ENCODE measurements at regions not wholly inside any gene's neighbourhood (a gene's known extent, or its start where the extent isn't known, plus 50 kb on each side); places are given as distances from the start of the nearest gene placed in this dataset.
A peak's percentile ranks its signal among the peaks of the same experiment; 100 is the strongest.

DNA sequence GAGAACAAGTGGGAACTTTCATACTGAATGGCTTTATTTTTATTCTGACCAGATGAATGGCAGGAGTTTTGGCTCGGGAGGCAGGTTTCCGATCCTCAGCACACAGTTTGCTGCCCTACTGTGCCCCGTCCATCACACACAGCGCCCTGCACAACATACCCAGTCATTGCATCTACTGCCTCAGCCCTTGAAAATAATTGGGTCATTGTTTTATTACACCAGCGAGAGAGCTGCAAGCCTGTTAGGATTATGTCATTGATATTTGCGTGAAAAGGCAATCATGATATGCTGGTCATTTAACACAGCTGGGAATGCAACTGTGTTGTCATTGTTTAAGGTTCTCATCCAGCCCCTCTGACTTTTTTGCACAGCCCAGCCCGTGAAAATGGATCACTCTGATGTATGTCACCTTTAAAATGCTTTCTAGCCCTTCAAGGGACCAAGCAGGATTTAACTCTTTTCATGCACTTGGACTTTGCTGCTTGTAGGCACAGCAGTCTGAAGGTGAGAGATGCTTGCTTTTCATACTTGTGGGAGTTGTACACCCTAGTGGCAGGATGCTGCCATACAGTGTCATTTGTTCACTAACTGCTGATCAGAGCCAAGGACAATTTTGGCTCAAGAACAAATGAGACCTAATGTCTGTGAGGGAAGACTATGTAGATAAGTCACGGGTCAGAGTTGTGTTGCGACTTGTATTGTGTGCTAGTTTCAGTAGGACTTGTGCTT lies 62.3 kb downstream of the RTL9 start:
- Mint-ChIP-seq H3K27ac (ENCODE audit: low read depth, unreplicated experiment) (no peak overlapping the region), H3K9me3 (ENCODE audit: unreplicated experiment) (no peaks in the 10 kb centered on the region), H3K36me3 (ENCODE audit: insufficient read depth, unreplicated experiment) (no peaks in the 10 kb centered on the region), H3K4me1 (ENCODE audit: insufficient read depth, unreplicated experiment) (no peaks in the 10 kb centered on the region), H3K4me3 (ENCODE audit: unreplicated experiment) (no peak overlapping the region), H3K27me3 (ENCODE audit: insufficient read depth, unreplicated experiment) (peaks cover 91% of the 10 kb centered on the region)
- intact Hi-C loops (cut with micrococcal nuclease), result no loop called here
- ChIA-PET POLR2A (interaction anchor here (1.3 kb wide), 1 partner anchor 102 kb away, joined by 4 read pairs; no protein-coding TSS in a partner anchor), CTCF (interaction anchor here (1.0 to 21.0 kb wide), 4 partner anchors 12 to 824 kb away, joined by 3 to 432 read pairs (median 20); no protein-coding TSS in a partner anchor)
- peak; percentile 36 for DNase-seq (ENCODE audit: unreplicated experiment)
- BruUV-seq (replicated peaks), result no TSS peak
- TF ChIP-seq, protein P1, sequence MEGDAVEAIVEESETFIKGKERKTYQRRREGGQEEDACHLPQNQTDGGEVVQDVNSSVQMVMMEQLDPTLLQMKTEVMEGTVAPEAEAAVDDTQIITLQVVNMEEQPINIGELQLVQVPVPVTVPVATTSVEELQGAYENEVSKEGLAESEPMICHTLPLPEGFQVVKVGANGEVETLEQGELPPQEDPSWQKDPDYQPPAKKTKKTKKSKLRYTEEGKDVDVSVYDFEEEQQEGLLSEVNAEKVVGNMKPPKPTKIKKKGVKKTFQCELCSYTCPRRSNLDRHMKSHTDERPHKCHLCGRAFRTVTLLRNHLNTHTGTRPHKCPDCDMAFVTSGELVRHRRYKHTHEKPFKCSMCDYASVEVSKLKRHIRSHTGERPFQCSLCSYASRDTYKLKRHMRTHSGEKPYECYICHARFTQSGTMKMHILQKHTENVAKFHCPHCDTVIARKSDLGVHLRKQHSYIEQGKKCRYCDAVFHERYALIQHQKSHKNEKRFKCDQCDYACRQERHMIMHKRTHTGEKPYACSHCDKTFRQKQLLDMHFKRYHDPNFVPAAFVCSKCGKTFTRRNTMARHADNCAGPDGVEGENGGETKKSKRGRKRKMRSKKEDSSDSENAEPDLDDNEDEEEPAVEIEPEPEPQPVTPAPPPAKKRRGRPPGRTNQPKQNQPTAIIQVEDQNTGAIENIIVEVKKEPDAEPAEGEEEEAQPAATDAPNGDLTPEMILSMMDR (IDR thresholded peaks at IDR 0.05; ENCODE audit: unreplicated experiment), result no peak

DNA sequence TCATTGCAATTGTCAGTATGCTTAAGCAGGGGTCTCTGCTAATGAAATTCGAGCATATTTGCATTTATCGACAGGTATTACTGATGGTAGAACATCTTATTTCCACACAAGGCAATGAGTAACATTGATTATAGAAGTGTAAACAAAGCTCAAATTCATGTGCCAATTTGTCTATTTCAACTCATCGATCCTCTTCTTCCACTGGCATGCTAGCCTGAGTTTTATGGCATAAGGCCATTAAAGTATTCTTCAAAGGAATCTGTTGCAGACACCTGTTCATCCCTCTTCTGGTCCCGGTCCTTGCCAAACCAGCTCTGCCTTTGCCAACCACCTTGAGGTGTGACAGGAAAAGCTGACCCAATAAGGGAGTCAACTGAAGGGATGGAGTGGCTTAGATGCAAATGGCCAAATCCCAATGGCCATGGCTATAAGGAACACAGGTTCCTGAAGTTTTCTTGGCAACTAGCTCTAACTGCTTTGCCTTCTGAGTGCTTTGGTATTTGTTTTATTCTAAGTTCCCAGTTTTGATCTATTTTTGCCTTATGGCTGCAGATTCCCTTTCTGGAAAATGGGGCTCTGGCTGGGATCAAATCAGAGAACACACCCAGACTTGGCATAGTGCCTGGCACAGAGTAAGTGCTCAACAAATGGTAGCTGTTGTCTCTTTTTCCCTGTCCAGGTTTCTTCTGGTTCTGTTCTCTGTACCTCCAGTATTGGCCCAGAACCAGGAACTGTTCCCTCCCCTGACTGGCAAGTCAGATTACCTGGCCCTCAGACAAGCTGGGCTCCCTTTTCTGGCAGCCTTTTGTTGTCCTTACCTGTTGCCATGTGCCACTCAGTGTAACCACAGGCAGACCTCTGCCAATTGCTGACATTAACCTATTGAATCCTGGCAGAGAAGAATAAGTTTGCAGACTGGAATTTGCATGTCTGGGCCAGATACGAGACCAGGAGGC lies 63.1 kb downstream of the RTL9 start:
- H3K4me1 Mint-ChIP-seq (ENCODE audit: insufficient read depth, unreplicated experiment), result no peaks in the 10 kb centered on the region

DNA sequence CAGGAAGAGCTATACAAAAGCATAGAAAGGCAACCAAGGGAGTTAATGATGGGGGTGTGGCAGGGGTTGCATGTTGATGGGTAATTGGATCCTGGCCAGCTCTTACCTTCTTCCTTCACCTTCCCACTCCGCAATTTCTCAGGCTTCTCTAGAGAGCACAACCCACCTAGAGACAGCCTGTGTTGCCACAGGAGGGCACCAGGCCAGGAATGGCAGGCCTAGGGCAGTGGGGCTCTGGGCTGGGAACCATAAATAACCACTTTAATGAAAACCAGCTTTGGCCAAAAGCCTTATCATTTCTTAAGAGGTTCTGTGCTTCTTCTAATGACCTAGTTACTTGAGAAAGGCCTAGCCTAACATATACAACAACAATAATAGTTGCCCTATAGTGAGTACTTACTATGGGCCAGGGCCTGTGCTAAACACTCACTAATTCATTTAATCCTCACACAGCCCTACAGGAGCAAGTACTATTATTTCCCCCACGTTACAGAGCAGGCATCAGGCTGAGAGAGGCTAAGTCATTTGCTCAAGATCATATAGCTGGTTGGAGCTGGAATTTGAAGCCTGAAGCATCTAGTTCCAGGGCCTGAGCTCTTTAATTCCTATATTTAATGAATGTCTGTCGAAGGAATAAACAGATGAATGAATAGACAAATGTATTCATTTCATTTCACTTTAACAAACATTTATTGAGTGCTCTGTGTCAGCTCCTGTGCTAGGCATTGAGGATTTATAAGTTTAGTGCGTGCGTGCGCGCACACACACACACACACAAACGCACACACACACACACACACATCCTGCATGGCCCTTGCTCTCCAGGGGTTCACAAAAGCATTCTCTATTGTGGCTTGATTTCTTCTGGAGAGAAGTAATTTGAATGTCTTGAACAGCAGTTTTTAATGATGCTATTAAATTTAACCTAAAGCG lies 66.8 kb downstream of the RTL9 start:
- no TSS peak for BruUV-seq (replicated peaks)
- intact Hi-C loops (cut with micrococcal nuclease), result no loop called here
- Mint-ChIP-seq H3K36me3 (ENCODE audit: insufficient read depth, unreplicated experiment) (no peaks in the 10 kb centered on the region), H3K27ac (ENCODE audit: low read depth, unreplicated experiment) (no peak overlapping the region), H3K4me1 (ENCODE audit: insufficient read depth, unreplicated experiment) (no peaks in the 10 kb centered on the region), H3K4me3 (ENCODE audit: unreplicated experiment) (no peak overlapping the region), H3K9me3 (ENCODE audit: unreplicated experiment) (no peaks in the 10 kb centered on the region), H3K27me3 (ENCODE audit: insufficient read depth, unreplicated experiment) (peaks cover 86% of the 10 kb centered on the region)
- TF ChIP-seq, protein P1 (IDR thresholded peaks at IDR 0.05; ENCODE audit: unreplicated experiment), result no peak
- POLR2A ChIA-PET, result interaction anchor here (0.5 kb wide), 1 partner anchor 236 kb away, joined by 3 read pairs; no protein-coding TSS in a partner anchor
- CTCF ChIA-PET, result interaction anchor here (0.9 to 2.3 kb wide), 10 partner anchors 10 to 421 kb away, joined by 3 to 8 read pairs (median 4); no protein-coding TSS in a partner anchor
- DNase-seq (ENCODE audit: unreplicated experiment), result no peak

More for the DNA sequence above, 63.1 kb downstream of the RTL9 start:
- no peak overlapping the region for H3K4me3 Mint-ChIP-seq (ENCODE audit: unreplicated experiment)
- BruUV-seq (replicated peaks), result no TSS peak
- no peaks in the 10 kb centered on the region for H3K9me3 Mint-ChIP-seq (ENCODE audit: unreplicated experiment)
- no peaks in the 10 kb centered on the region for H3K36me3 Mint-ChIP-seq (ENCODE audit: insufficient read depth, unreplicated experiment)
- CTCF ChIA-PET, result interaction anchor here (0.6 to 1.0 kb wide), 2 partner anchors 9 to 13 kb away, joined by 3 read pairs; no protein-coding TSS in a partner anchor
- POLR2A ChIA-PET, result interaction anchor here (0.5 to 1.3 kb wide), 2 partner anchors 24 to 103 kb away, joined by 3 to 4 read pairs; no protein-coding TSS in a partner anchor
- H3K27ac Mint-ChIP-seq (ENCODE audit: low read depth, unreplicated experiment), result no peak overlapping the region
- peak; percentile 79 for DNase-seq (ENCODE audit: unreplicated experiment)
- peaks cover 96% of the 10 kb centered on the region for H3K27me3 Mint-ChIP-seq (ENCODE audit: insufficient read depth, unreplicated experiment)
- TF ChIP-seq, protein P1 (IDR thresholded peaks at IDR 0.05; ENCODE audit: unreplicated experiment), result no peak
- intact Hi-C loops (cut with micrococcal nuclease), result no loop called here

Measured in MCF 10A (cell line).